G401 (cell line): ENCODE measurements at regions not wholly inside any gene's neighbourhood (a gene's known extent, or its start where the extent isn't known, plus 50 kb on each side); places are given as distances from the start of the nearest gene placed in this dataset.

ENCODE experiments used
- DNase-seq: peaks from one replicate; pipeline ENCODE4 v3.0.0-alpha.2; 2015; ENCODE audit warnings: low spot score
- in situ Hi-C: cut with HindIII; loops from 2 replicates; pipeline ENCODE4 v1.10.0; 2016; ENCODE audit warnings: low sequenced_read_pairs, mixed read lengths

- in situ Hi-C loops, result no loop called here
- no peak for DNase-seq
Observed at GRCh38 chr13:27673911-27674310, 52.2 kb downstream of the POLR1D start.

- DNase-seq, result no peak
- in situ Hi-C loops, result no loop called here
Observed at GRCh38 chr13:27678306-27679040, 56.8 kb downstream of the POLR1D start.

- in situ Hi-C loops, result no loop called here
- DNase-seq, result no peak
Observed at GRCh38 chr13:27679396-27679795, 57.7 kb downstream of the POLR1D start.

GRCh38 chr13:27679896-27680295 lies 58.2 kb downstream of the POLR1D start:
- in situ Hi-C loops, result no loop called here
- no peak for DNase-seq

- in situ Hi-C loops, result no loop called here
- no peak for DNase-seq
Observed at GRCh38 chr13:27680465-27680864, 58.8 kb downstream of the POLR1D start.

- in situ Hi-C loops, result no loop called here
- no peak for DNase-seq
Observed at GRCh38 chr13:27691207-27691606, 69.5 kb downstream of the POLR1D start.

GRCh38 chr13:27696731-27697130 lies 75.0 kb downstream of the POLR1D start:
- DNase-seq, result no peak
- in situ Hi-C loops, result no loop called here

- in situ Hi-C loops, result no loop called here
- DNase-seq, result no peak
Observed at GRCh38 chr13:27699952-27700351, 78.3 kb downstream of the POLR1D start.

- in situ Hi-C loops, result no loop called here
- no peak for DNase-seq
Observed at GRCh38 chr13:27704681-27705080, 83.0 kb downstream of the POLR1D start.

GRCh38 chr13:27708325-27708724 lies 84.0 kb upstream of the GSX1 start:
- no peak for DNase-seq
- in situ Hi-C loops, result no loop called here

- in situ Hi-C loops, result no loop called here
- no peak for DNase-seq
Observed at GRCh38 chr13:27709779-27710178, 82.5 kb upstream of the GSX1 start.

- in situ Hi-C loops, result no loop called here
- DNase-seq, result peak; percentile 10
Observed at GRCh38 chr13:27712421-27712820, 79.9 kb upstream of the GSX1 start.

GRCh38 chr13:27713767-27714166 lies 78.5 kb upstream of the GSX1 start:
- DNase-seq, result no peak
- in situ Hi-C loops, result no loop called here

GRCh38 chr13:27721681-27722080 lies 70.6 kb upstream of the GSX1 start:
- in situ Hi-C loops, result no loop called here

GRCh38 chr13:27728271-27728670 lies 64.0 kb upstream of the GSX1 start:
- in situ Hi-C loops, result no loop called here
- peak; percentile 25 for DNase-seq

More at GRCh38 chr13:27721681-27722080, 70.6 kb upstream of the GSX1 start:
- no peak for DNase-seq

GRCh38 chr13:27730191-27730590 lies 62.1 kb upstream of the GSX1 start:
- DNase-seq, result no peak
- in situ Hi-C loops, result no loop called here
